Tibial nerve (tissue), 4 donors: ENCODE measurements at regions not wholly inside any gene's neighbourhood (a gene's known extent, or its start where the extent isn't known, plus 50 kb on each side); places are given as distances from the start of the nearest gene placed in this dataset.
A peak's percentile ranks its signal among the peaks of the same experiment; 100 is the strongest.

ENCODE experiments used
- EP300 ChIP-seq, 2 donors: sonication (generic); formaldehyde crosslinking; IDR thresholded peaks; one replicate each; pipeline ENCODE4 v1.6.1; 2017; ENCODE audit warnings: antibody characterized with exemption in 2 of 2, mild to moderate bottlenecking in 1 of 2
- POLR2A ChIP-seq, 2 donors: fragments of 450-650 bp; IDR thresholded peaks; one replicate each; pipeline ENCODE4 v1.6.1; 2017; ENCODE audit warnings: antibody characterized with exemption in 2 of 2, mild to moderate bottlenecking in 2 of 2, moderate library complexity in 2 of 2
- TF ChIP-seq, protein P1 (sequence below), 5 experiments: fragments of 200-600 bp in 3 of 5; fragments of 450-650 bp in 2 of 5; sonication (generic) in 3 of 5; IDR thresholded peaks; one replicate each; pipeline ENCODE4 v1.5.1; 2016 to 2019; ENCODE audit warnings: antibody characterized with exemption in 5 of 5, mild to moderate bottlenecking in 3 of 5, moderate library complexity in 2 of 5

DNA sequence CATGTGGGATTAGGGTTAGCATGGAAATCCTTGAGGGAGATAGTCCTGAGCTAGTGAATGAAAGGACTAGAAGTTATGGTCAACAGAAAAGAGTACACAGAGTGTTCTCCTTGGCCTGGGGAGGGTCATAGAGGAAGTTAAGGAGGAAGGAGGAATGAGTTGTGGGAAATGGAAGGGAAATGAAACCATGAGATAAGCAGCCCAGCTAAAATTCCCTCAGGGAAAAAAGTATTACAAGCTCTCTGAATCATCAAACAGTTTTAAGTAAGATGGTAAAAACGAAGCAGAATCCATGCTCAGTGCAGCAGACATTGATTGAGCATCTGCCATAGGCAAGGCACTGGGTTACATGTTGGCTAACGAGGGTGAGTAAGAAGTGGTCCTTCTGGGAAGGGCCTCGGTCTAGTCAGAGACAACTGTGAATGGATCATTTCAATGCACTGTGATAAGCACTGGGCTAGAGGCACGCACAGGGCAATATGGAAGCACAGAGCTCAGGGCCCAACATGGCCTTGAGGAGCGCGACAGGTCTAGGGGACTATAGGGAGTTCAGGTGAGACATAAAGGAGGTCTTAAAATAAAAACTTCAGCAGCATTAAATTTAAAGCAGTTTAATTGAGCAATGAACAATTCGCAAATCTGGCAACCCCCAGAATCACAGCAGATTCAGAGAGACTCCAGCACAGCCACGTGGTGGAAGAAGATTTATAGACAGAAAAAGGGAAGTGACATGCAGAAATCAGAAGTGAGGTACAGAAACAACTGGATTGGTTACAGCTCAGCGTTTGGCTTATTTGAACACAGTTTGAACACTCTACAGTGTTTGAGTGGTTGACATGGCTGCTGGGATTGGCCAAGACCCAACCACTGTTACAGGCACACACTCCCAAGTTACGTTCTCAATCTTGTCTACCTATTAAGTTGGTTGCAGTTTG lies 219.5 kb downstream of the HLX start:
- TF ChIP-seq, protein P1, sequence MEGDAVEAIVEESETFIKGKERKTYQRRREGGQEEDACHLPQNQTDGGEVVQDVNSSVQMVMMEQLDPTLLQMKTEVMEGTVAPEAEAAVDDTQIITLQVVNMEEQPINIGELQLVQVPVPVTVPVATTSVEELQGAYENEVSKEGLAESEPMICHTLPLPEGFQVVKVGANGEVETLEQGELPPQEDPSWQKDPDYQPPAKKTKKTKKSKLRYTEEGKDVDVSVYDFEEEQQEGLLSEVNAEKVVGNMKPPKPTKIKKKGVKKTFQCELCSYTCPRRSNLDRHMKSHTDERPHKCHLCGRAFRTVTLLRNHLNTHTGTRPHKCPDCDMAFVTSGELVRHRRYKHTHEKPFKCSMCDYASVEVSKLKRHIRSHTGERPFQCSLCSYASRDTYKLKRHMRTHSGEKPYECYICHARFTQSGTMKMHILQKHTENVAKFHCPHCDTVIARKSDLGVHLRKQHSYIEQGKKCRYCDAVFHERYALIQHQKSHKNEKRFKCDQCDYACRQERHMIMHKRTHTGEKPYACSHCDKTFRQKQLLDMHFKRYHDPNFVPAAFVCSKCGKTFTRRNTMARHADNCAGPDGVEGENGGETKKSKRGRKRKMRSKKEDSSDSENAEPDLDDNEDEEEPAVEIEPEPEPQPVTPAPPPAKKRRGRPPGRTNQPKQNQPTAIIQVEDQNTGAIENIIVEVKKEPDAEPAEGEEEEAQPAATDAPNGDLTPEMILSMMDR (IDR thresholded peaks at IDR 0.05), result no peak
- TF ChIP-seq POLR2A (IDR thresholded peaks at IDR 0.05) (no peak), EP300 (IDR thresholded peaks at IDR 0.05) (peak in 1 of 2 donors; percentile 64)
